Heart right ventricle (tissue), 16 donors: ENCODE measurements at regions not wholly inside any gene's neighbourhood (a gene's known extent, or its start where the extent isn't known, plus 50 kb on each side); places are given as distances from the start of the nearest gene placed in this dataset.
A peak's percentile ranks its signal among the peaks of the same experiment; 100 is the strongest.

ENCODE experiments used
- ATAC-seq, 8 donors: fragments of 200-7000 bp; cut with Tn5 transposase; one replicate each; pipeline ENCODE4 v1.9.1; 2020; ENCODE audit warnings: mild to moderate bottlenecking in 8 of 8, moderate library complexity in 8 of 8, moderate number of reproducible peaks in 1 of 8
- DNase-seq, 2 donors: peaks; one replicate each; pipeline ENCODE4 v3.0.0-alpha.2; 2020
- H3K27ac ChIP-seq, 10 donors: fragments of 200-600 bp; sonication (generic) in 2 of 10; one replicate each; pipeline versions ENCODE4 v1.5.0 to v1.8.0; 2020 to 2022; ENCODE audit warnings: mild to moderate bottlenecking in 3 of 10
- H3K27me3 ChIP-seq, 7 donors: fragments of 200-600 bp; one replicate each; pipeline ENCODE4 v1.8.0; 2021 to 2022; ENCODE audit warnings: mild to moderate bottlenecking in 2 of 7
- H3K36me3 ChIP-seq, 9 donors: fragments of 200-600 bp; sonication (generic) in 1 of 9; one replicate each; pipeline versions ENCODE4 v1.5.0 to v1.8.0; 2020 to 2022; ENCODE audit warnings: mild to moderate bottlenecking in 2 of 9
- H3K4me1 ChIP-seq, 9 donors: fragments of 200-600 bp; sonication (generic) in 1 of 9; one replicate each; pipeline versions ENCODE4 v1.5.0 to v1.8.0; 2020 to 2022; ENCODE audit warnings: mild to moderate bottlenecking in 4 of 9
- H3K4me3 ChIP-seq, 10 donors: fragments of 200-600 bp; sonication (generic) in 2 of 10; one replicate each; pipeline versions ENCODE4 v1.5.0 to v1.8.0; 2020 to 2022; ENCODE audit warnings: mild to moderate bottlenecking in 7 of 10, moderate library complexity in 2 of 10
- H3K9me3 ChIP-seq, 11 donors: fragments of 200-600 bp in 10 of 11; sonication (generic) in 2 of 11; one replicate each; pipeline versions ENCODE4 v1.5.0 to v1.8.0; 2013 to 2022; ENCODE audit warnings: mild to moderate bottlenecking in 2 of 11, control low read depth in 1 of 11, moderate library complexity in 1 of 11
- WGBS, 2 donors: extraction: QIAGEN DNeasy Blood & Tissue Kit; methylation state at CpG; one replicate each; pipeline ENCODE4 v1.1.7; 2013; ENCODE audit warnings: inconsistent platforms in 1 of 2; 5-methylcytosine and 5-hydroxymethylcytosine counted together
- intact Hi-C, 10 donors: fragments of 100-400 bp; cut with DNase I; formaldehyde crosslinking; loops; one replicate each; pipeline versions ENCODE4 v1.11.1 to v1.14.2; 2022
- TF ChIP-seq, protein P1 (sequence below), 9 donors: fragments of 200-600 bp; sonication (generic) in 2 of 9; IDR thresholded peaks; one replicate each; pipeline versions ENCODE4 v1.5.0 to v1.8.0; 2021 to 2022; ENCODE audit warnings: antibody characterized with exemption in 9 of 9, mild to moderate bottlenecking in 5 of 9, moderate library complexity in 1 of 9
- donor health status: Arrhythmogenic right ventricular cardiomyopathy.
- donor health status: ischemic (EF 13 %, LVEDD 7.1; RV severe dilation, severe dysfunction).
- donor health status: healthy with polysubstance abuse.
- donor health status: DM: no; HTN: yes; CAD: no.
- donor health status: DM: no; HTN: no; CAD: no.
- donor health status: ischemic (EF 25% LVEDD 6.9; RV normal size, moderate dysfunction).
- donor health status: ischemic (EF 25% LVEDD 5.7; RV mildly dilated, moderate dysfunction).
- donor health status: healthy.
- donor health status: DM: yes; HTN: yes; CAD: no.
- donor health status: Ischemic cardiomyopathy.
- donor health status: ischemic (EF 35%, LVEDD 5.7; RV mildly dilated, moderate dysfunction).
- donor health status: nonischemic (EF 11% LVEDD 7.7; RV severe dilation, severe dysfunction).
- donor health status: DM: yes; HTN: yes; CAD: no.
- donor health status: PGD.
- donor health status: ischemic (EF 29% LVEDD 5.4; RV normal size, mild dysfunction).
- donor health status: nonischemic (EF 23%, LVEDD 6.1; RV moderate dilation, normal function).

DNA sequence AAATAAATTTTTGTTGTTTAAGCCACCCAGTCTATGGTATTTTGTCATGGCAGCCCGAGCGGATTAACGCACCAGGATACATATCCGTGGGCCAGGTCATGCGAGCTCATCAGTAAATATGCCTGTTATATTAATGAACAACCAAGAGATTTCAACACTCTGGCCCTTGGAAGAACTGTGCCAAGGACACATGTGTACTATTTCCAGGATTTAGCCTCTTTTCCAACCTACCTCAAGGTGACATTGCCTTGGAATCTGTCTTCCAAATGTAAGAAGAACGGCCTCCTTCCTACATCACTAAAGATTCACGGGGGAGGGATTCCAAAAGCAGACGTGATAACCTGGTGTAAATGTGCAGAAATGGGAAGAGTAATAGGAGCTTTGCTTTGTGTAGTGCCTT is 72.8 kb upstream of the DYNLRB2 start:
- Histone ChIP-seq H3K27me3 (peaks cover 0 to 10% (median 0%) of the 10 kb centered on the region in 7 donors), H3K27ac (no peak overlapping the region), H3K36me3 (no peaks in the 10 kb centered on the region), H3K9me3 (peaks cover 0 to 16% (median 5%) of the 10 kb centered on the region in 11 donors), H3K4me1 (peaks cover 0 to 5% (median 0%) of the 10 kb centered on the region in 9 donors), H3K4me3 (no peak overlapping the region)
- WGBS, 2 donors = 85 to 91% methylated on average over 8 of the region's 8 CpGs
- DNase-seq = no peak
- TF ChIP-seq, protein P1, sequence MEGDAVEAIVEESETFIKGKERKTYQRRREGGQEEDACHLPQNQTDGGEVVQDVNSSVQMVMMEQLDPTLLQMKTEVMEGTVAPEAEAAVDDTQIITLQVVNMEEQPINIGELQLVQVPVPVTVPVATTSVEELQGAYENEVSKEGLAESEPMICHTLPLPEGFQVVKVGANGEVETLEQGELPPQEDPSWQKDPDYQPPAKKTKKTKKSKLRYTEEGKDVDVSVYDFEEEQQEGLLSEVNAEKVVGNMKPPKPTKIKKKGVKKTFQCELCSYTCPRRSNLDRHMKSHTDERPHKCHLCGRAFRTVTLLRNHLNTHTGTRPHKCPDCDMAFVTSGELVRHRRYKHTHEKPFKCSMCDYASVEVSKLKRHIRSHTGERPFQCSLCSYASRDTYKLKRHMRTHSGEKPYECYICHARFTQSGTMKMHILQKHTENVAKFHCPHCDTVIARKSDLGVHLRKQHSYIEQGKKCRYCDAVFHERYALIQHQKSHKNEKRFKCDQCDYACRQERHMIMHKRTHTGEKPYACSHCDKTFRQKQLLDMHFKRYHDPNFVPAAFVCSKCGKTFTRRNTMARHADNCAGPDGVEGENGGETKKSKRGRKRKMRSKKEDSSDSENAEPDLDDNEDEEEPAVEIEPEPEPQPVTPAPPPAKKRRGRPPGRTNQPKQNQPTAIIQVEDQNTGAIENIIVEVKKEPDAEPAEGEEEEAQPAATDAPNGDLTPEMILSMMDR (IDR thresholded peaks at IDR 0.05) = no peak
- intact Hi-C loops = loop anchor here in 1 of 10 donors (10.0 kb wide), 1 partner anchor 1963 kb away; no protein-coding TSS in a partner anchor
- ATAC-seq = no peak

DNA sequence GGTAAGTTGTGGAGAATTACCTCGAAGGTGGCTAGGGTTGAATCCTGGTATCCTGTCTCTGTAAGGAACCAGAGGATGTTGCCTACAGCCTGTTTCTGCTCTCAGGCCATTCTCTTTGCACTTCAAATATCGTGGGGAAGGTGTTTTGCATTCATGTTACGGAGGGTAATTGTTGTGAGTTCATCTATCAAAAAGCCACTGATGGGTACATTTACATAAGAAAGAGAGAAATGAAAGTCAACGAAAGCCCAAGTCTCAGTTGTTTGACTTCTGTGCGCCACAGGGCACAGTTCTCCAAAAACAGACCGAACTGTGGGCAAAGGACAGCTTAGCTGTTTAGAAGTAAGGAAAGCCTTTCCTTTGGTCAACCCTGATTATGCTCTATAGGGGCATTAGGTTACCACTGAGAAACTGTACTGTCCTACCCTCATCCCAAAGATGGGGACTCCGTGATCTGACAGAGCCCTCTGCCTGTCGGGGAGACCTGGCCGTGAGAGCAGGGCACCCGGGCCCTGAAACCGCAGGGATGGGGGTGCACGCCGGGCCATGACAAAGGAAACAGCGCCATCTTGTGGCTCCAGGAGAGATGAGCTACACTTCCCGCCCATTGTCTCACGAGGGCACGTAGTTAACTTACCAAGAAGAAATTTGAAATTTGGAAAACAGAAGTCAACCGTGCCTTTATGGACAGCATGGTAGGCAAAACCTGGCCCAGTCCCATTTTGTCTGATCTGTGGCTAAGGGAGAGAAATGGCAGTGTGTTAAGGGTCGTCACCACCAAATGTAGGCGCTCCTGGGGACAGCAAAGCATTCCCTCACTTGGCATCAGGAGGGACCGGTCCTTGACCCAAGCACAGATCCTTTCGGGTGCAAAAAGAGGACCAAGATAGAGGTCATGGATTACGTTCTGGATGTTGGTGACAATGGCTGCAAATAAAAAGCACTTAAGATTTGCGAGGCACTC is 74.5 kb upstream of the DYNLRB2 start:
- peaks cover 0 to 10% (median 0%) of the 10 kb centered on the region in 7 donors for H3K27me3 ChIP-seq
- no peak overlapping the region for H3K4me3 ChIP-seq
- intact Hi-C loops = loop anchor here in 1 of 10 donors (10.0 kb wide), 1 partner anchor 1962 kb away; no protein-coding TSS in a partner anchor
- no peaks in the 10 kb centered on the region for H3K36me3 ChIP-seq
- H3K27ac ChIP-seq = no peak overlapping the region
- peaks cover 0 to 10% (median 5%) of the 10 kb centered on the region in 11 donors for H3K9me3 ChIP-seq
- TF ChIP-seq, protein P1 (IDR thresholded peaks at IDR 0.05) = peak; percentile 45 to 85 (median 76)
- DNase-seq (peak; percentile 41 to 57), ATAC-seq (peak in 7 of 8 donors; percentile 60 to 80 (median 70))
- WGBS, 2 donors = 30 to 31% methylated on average over 24 of the region's 24 CpGs
- H3K4me1 ChIP-seq = peaks cover 0 to 5% (median 0%) of the 10 kb centered on the region in 9 donors

DNA sequence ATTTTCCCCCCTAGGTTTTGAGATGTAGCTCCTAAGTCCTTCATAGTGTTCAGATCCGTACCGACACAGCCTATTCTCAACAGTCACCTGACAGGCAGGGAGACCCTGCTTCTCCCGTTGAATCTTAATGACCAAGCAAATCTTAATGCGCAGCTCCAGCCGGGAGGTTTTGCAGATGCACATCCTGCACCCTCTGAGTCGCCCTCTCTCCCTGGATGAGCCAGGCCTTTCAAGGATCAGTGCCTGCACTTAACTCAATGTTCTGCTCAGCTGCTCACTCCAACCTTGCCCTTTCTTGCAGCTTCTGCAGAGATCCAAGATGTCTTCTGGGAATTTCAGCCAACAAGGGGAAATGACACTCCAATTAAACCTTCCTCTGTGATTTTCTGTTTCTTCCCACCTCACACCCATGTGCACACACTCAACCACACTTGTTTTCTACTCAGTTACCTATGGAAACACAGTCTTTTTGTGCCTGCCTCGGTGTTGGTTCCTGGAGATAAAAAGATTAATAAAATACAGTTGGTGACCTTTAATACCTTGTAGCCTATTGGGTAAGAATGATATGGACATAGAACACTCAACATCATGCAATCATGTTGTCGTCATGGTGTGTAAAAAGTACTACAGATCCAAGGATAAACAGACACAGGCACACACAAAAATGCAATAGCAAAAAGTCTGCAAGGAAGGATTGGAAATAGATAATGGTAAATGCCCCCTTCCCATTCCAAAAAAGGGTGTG is 76.9 kb upstream of the DYNLRB2 start:
- no peak for DNase-seq
- Histone ChIP-seq H3K36me3 (no peaks in the 10 kb centered on the region), H3K4me3 (no peak overlapping the region), H3K27me3 (peaks cover 0 to 10% (median 0%) of the 10 kb centered on the region in 7 donors), H3K4me1 (peaks cover 0 to 6% (median 0%) of the 10 kb centered on the region in 9 donors), H3K9me3 (no peaks in the 10 kb centered on the region), H3K27ac (no peak overlapping the region)
- intact Hi-C loops = loop anchor here in 1 of 10 donors (10.0 kb wide), 1 partner anchor 1959 kb away; no protein-coding TSS in a partner anchor
- WGBS, 2 donors = 75 to 77% methylated on average over 8 of the region's 8 CpGs
- TF ChIP-seq, protein P1 (IDR thresholded peaks at IDR 0.05) = no peak
- ATAC-seq = no peak

DNA sequence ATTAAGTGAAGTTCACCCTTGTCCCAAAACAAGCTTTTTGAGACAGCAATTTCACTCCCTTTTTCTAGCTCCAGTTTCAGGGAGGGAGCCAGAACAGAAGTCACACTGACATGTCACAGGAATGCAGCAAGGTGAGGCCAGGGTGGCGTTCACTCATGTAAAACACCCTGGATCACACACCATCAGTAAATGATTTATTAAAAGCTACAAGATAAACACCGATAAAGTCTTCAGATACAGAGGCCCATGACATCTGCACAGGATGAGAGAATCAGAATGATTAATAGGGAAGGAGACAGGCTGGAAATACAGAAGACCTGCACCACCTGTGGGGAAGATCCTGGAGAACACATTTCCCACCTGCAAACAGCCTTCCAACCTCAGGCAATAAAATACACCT is 77.5 kb upstream of the DYNLRB2 start:
- intact Hi-C loops = loop anchor here in 1 of 10 donors (10.0 kb wide), 1 partner anchor 1959 kb away; no protein-coding TSS in a partner anchor
- no peak overlapping the region for H3K4me3 ChIP-seq
- H3K27ac ChIP-seq = no peak overlapping the region
- no peak for DNase-seq
- TF ChIP-seq, protein P1 (IDR thresholded peaks at IDR 0.05) = no peak
- peaks cover 0 to 10% (median 0%) of the 10 kb centered on the region in 7 donors for H3K27me3 ChIP-seq
- ATAC-seq = no peak
- no peaks in the 10 kb centered on the region for H3K36me3 ChIP-seq
- H3K9me3 ChIP-seq = no peaks in the 10 kb centered on the region
- H3K4me1 ChIP-seq = peaks cover 0 to 6% (median 0%) of the 10 kb centered on the region in 9 donors
- WGBS, 2 donors = 80% methylated on average over 2 of the region's 2 CpGs
